ENCODE measurements at regions not wholly inside any gene's neighbourhood (a gene's known extent, or its start where the extent isn't known, plus 50 kb on each side); places are given as distances from the start of the nearest gene placed in this dataset.

DNA sequence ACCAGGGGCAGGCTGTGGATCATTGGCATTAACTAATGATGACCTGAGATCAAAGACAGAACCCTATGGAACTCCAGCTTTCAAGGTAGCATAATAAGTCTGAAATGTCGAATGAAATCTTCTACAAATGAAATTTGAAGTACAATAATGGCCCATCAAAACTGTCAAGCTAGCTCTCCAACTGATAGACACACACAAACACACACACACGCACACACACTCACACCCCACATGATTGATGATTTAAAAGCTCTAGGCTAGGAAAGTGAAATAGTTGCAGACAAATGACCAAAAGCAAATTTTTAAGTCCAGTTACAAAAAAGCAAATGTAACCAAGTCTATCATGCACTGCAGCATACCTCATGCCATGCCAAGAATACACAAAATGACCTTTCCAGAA, 655.7 kb downstream of the C4orf33 start:
- DNase-seq: no peak
- no peaks in the 10 kb centered on the region for H3K36me3 Mint-ChIP-seq (ENCODE audit: insufficient read depth, unreplicated experiment)
- no TSS peak for BruUV-seq (replicated peaks)
- intact Hi-C loops (cut with micrococcal nuclease; ENCODE audit: unreplicated experiment): no loop called here
- CTCF ChIA-PET: no interaction called here
- TF ChIP-seq, protein P1, sequence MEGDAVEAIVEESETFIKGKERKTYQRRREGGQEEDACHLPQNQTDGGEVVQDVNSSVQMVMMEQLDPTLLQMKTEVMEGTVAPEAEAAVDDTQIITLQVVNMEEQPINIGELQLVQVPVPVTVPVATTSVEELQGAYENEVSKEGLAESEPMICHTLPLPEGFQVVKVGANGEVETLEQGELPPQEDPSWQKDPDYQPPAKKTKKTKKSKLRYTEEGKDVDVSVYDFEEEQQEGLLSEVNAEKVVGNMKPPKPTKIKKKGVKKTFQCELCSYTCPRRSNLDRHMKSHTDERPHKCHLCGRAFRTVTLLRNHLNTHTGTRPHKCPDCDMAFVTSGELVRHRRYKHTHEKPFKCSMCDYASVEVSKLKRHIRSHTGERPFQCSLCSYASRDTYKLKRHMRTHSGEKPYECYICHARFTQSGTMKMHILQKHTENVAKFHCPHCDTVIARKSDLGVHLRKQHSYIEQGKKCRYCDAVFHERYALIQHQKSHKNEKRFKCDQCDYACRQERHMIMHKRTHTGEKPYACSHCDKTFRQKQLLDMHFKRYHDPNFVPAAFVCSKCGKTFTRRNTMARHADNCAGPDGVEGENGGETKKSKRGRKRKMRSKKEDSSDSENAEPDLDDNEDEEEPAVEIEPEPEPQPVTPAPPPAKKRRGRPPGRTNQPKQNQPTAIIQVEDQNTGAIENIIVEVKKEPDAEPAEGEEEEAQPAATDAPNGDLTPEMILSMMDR (IDR thresholded peaks at IDR 0.05; ENCODE audit: insufficient read depth in 1 of 2, low read depth in 1 of 2, low read length in 1 of 2, severe bottlenecking in 1 of 2, unreplicated experiment in 1 of 2): no peak
- Histone ChIP-seq H3K36me3 (ENCODE audit: control insufficient read depth, insufficient read depth, low read length) (no peaks in the 10 kb centered on the region), H3K9me3 (no peaks in the 10 kb centered on the region), H3K4me1 (no peaks in the 10 kb centered on the region), H3K4me3 (ENCODE audit: low read depth, low read length) (no peak overlapping the region), H3K27me3 (replicated peaks; ENCODE audit: control insufficient read depth, insufficient read depth, low read length) (no peaks in the 10 kb centered on the region)
- H3K27ac Mint-ChIP-seq (ENCODE audit: unreplicated experiment): no peak overlapping the region
- H3K4me1 Mint-ChIP-seq (ENCODE audit: low read depth, unreplicated experiment): no peaks in the 10 kb centered on the region
- H3K4me3 Mint-ChIP-seq (ENCODE audit: unreplicated experiment): no peak overlapping the region
- no peaks in the 10 kb centered on the region for H3K27me3 Mint-ChIP-seq (ENCODE audit: insufficient read depth, unreplicated experiment)
- POLR2A ChIA-PET: no interaction called here
- no peaks in the 10 kb centered on the region for H3K9me3 Mint-ChIP-seq (ENCODE audit: unreplicated experiment)

DNA sequence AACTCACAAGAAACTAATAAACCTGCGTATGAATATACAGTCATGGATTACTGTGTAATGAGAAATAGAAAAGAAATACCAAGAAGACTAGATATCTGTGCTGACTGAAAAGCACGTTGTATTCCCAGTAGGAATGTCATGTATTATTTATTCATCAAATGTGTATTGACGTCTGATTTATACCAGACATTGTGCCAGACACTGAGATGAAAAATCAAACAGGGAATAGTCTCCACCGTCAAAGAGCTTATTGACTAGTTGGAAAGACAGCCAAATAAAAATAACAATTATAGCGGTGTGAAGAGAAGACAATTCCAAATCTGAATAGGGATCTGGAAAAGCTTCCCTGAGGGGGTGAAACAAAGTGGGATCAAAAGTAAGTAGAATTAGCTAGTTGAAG, 687.6 kb downstream of the C4orf33 start:
- Histone ChIP-seq H3K4me3 (ENCODE audit: low read depth, low read length) (no peak overlapping the region), H3K36me3 (ENCODE audit: control insufficient read depth, insufficient read depth, low read length) (no peaks in the 10 kb centered on the region), H3K27me3 (replicated peaks; ENCODE audit: control insufficient read depth, insufficient read depth, low read length) (no peaks in the 10 kb centered on the region), H3K9me3 (no peaks in the 10 kb centered on the region), H3K4me1 (no peaks in the 10 kb centered on the region)
- Mint-ChIP-seq H3K9me3 (ENCODE audit: unreplicated experiment) (peaks cover 6% of the 10 kb centered on the region), H3K4me3 (ENCODE audit: unreplicated experiment) (no peak overlapping the region), H3K27me3 (ENCODE audit: insufficient read depth, unreplicated experiment) (no peaks in the 10 kb centered on the region), H3K27ac (ENCODE audit: unreplicated experiment) (no peak overlapping the region), H3K36me3 (ENCODE audit: insufficient read depth, unreplicated experiment) (no peaks in the 10 kb centered on the region), H3K4me1 (ENCODE audit: low read depth, unreplicated experiment) (no peaks in the 10 kb centered on the region)
- DNase-seq: no peak
- ChIA-PET CTCF (no interaction called here), POLR2A (no interaction called here)
- no TSS peak for BruUV-seq (replicated peaks)
- TF ChIP-seq, protein P1 (IDR thresholded peaks at IDR 0.05; ENCODE audit: insufficient read depth in 1 of 2, low read depth in 1 of 2, low read length in 1 of 2, severe bottlenecking in 1 of 2, unreplicated experiment in 1 of 2): no peak
- intact Hi-C loops (cut with micrococcal nuclease; ENCODE audit: unreplicated experiment): no loop called here

DNA sequence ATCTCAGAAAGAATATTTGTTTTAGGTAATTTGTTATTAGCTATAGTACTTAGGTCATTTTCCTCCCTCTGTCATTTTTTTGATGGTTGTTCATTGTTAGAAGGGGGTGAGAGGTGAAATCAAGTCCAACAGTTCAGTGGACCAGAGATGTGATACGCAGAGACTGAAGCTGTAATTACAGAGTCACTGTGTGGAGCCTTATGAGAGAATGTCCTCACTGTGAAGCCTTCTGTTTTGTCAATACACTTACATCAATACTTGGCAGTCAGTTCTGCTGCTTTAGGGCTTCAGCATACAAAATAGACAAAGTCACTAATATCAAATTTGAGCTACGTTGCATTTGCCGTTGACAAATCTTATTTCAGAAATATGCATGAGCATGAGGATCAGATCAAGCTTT, 692.5 kb downstream of the C4orf33 start:
- Mint-ChIP-seq H3K27me3 (ENCODE audit: insufficient read depth, unreplicated experiment) (no peaks in the 10 kb centered on the region), H3K4me1 (ENCODE audit: low read depth, unreplicated experiment) (no peaks in the 10 kb centered on the region), H3K9me3 (ENCODE audit: unreplicated experiment) (peaks cover 6% of the 10 kb centered on the region), H3K27ac (ENCODE audit: unreplicated experiment) (no peak overlapping the region), H3K36me3 (ENCODE audit: insufficient read depth, unreplicated experiment) (no peaks in the 10 kb centered on the region), H3K4me3 (ENCODE audit: unreplicated experiment) (no peak overlapping the region)
- CTCF ChIA-PET: no interaction called here
- Histone ChIP-seq H3K4me1 (no peaks in the 10 kb centered on the region), H3K9me3 (no peaks in the 10 kb centered on the region), H3K4me3 (ENCODE audit: low read depth, low read length) (no peak overlapping the region), H3K36me3 (ENCODE audit: control insufficient read depth, insufficient read depth, low read length) (no peaks in the 10 kb centered on the region), H3K27me3 (replicated peaks; ENCODE audit: control insufficient read depth, insufficient read depth, low read length) (no peaks in the 10 kb centered on the region)
- TF ChIP-seq, protein P1 (IDR thresholded peaks at IDR 0.05; ENCODE audit: insufficient read depth in 1 of 2, low read depth in 1 of 2, low read length in 1 of 2, severe bottlenecking in 1 of 2, unreplicated experiment in 1 of 2): no peak
- POLR2A ChIA-PET: no interaction called here
- no TSS peak for BruUV-seq (replicated peaks)
- intact Hi-C loops (cut with micrococcal nuclease; ENCODE audit: unreplicated experiment): no loop called here
- no peak for DNase-seq

Measured in Caco-2 (cell line).